HAP-1 (cell line): ENCODE measurements at regions not wholly inside any gene's neighbourhood (a gene's known extent, or its start where the extent isn't known, plus 50 kb on each side); places are given as distances from the start of the nearest gene placed in this dataset.
A peak's percentile ranks its signal among the peaks of the same experiment; 100 is the strongest.

ENCODE experiments used
- DNase-seq, 2 experiments: peaks; one replicate each; pipeline ENCODE4 v3.0.0-alpha.2; 2016 to 2020; ENCODE audit warnings: low spot score in 2 of 2
- H3K27me3 ChIP-seq: fragments of 250-450 bp; sonication (Bioruptor Pico); 2 replicates; pipeline ENCODE4 v1.5.1; 2020; ENCODE audit warnings: low read depth, mild to moderate bottlenecking, moderate library complexity
- H3K36me3 ChIP-seq: fragments of 250-450 bp; sonication (Bioruptor Pico); replicated peaks from 2 replicates; pipeline ENCODE4 v1.5.1; 2020; ENCODE audit warnings: mild to moderate bottlenecking
- H3K4me1 ChIP-seq: fragments of 250-450 bp; sonication (Bioruptor Pico); 2 replicates; pipeline ENCODE4 v1.5.1; 2020; ENCODE audit warnings: mild to moderate bottlenecking
- H3K4me3 ChIP-seq: fragments of 250-450 bp; sonication (Bioruptor Pico); 2 replicates; pipeline ENCODE4 v1.5.1; 2020; ENCODE audit warnings: mild to moderate bottlenecking, moderate library complexity
- H3K9me3 ChIP-seq: fragments of 250-450 bp; sonication (Bioruptor Pico); 2 replicates; pipeline ENCODE4 v1.5.1; 2020; ENCODE audit warnings: mild to moderate bottlenecking, moderate library complexity
- in situ Hi-C: fragments of 300-500 bp; cut with MboI; formaldehyde crosslinking; loops from 3 replicates; pipeline ENCODE4 v1.14.3; 2020; ENCODE audit warnings: low sequenced_read_pairs, inconsistent platforms, mixed read lengths

DNA sequence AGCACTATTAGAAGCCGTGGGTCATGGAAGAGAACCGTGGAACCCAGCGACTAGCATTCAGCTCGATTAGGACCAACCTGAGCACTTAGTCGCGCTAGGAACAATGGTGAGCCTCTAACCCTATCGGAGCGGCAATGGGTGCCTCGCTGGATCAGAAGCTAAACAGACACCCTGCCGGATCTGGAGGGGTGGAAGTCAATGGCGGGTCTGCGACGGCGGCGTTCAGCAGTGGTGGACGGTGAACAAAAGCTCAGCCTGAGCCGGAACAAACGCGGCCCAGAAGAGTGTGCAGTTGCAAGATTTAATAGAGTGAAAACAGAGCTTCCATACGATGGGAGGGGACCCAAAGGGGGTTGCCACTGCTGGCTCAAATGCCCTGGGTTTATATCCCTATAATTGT is 391.8 kb upstream of the DDI1 start:
- DNase-seq, result no peak
- in situ Hi-C loops, result no loop called here
- H3K4me1 ChIP-seq, result peaks cover 7% of the 10 kb centered on the region
- H3K9me3 ChIP-seq, result no peaks in the 10 kb centered on the region; the same call in 1 of the 2 replicates
- no peaks in the 10 kb centered on the region for H3K36me3 ChIP-seq
- H3K4me3 ChIP-seq, result no peak overlapping the region
- H3K27me3 ChIP-seq, result no peaks in the 10 kb centered on the region

- no peak for DNase-seq
- in situ Hi-C loops, result no loop called here
- Histone ChIP-seq H3K9me3 (peaks cover 4% of the 10 kb centered on the region), H3K36me3 (no peaks in the 10 kb centered on the region), H3K4me3 (no peak overlapping the region), H3K27me3 (no peaks in the 10 kb centered on the region), H3K4me1 (no peaks in the 10 kb centered on the region)
These were observed 388.4 kb upstream of the DDI1 start for GRCh38 chr11:103648054-103648453.

GRCh38 chr11:103648670-103649400 is 387.6 kb upstream of the DDI1 start:
- DNase-seq, result no peak
- in situ Hi-C loops, result no loop called here
- no peak overlapping the region for H3K4me3 ChIP-seq
- H3K4me1 ChIP-seq, result no peaks in the 10 kb centered on the region
- H3K36me3 ChIP-seq, result no peaks in the 10 kb centered on the region
- H3K27me3 ChIP-seq, result no peaks in the 10 kb centered on the region
- peaks cover 4% of the 10 kb centered on the region for H3K9me3 ChIP-seq

- in situ Hi-C loops, result no loop called here
- Histone ChIP-seq H3K27me3 (no peaks in the 10 kb centered on the region), H3K4me3 (no peak overlapping the region), H3K9me3 (peaks cover 4% of the 10 kb centered on the region), H3K36me3 (no peaks in the 10 kb centered on the region), H3K4me1 (no peaks in the 10 kb centered on the region)
- DNase-seq, result no peak
These were observed 387.0 kb upstream of the DDI1 start for GRCh38 chr11:103649401-103649895.

DNA sequence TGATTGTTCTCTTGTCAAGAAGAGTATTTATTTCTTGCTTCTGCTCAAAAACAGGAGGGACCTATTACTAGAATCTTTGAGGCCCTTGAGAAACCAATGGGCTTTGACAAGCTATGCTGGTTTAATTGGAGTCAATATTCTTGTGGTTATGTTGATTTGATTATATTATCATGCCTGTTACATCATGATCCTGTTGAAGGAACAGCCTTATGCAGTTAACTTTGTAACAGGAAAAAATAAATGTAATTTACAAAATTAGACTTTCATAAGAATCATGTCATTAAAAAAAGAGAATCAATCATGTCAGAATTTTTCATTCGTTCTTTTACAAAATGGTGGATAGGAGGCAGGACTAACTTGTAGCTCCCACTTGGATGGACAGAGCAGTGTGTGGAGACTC is 386.1 kb upstream of the DDI1 start:
- DNase-seq, result no peak
- no peak overlapping the region for H3K4me3 ChIP-seq
- in situ Hi-C loops, result no loop called here
- peaks cover 4% of the 10 kb centered on the region for H3K9me3 ChIP-seq
- no peaks in the 10 kb centered on the region for H3K27me3 ChIP-seq
- H3K36me3 ChIP-seq, result no peaks in the 10 kb centered on the region
- H3K4me1 ChIP-seq, result no peaks in the 10 kb centered on the region

- Histone ChIP-seq H3K36me3 (no peaks in the 10 kb centered on the region), H3K9me3 (peaks cover 4% of the 10 kb centered on the region), H3K4me1 (no peaks in the 10 kb centered on the region), H3K27me3 (no peaks in the 10 kb centered on the region), H3K4me3 (no peak overlapping the region)
- in situ Hi-C loops, result no loop called here
- no peak for DNase-seq
These were observed 385.0 kb upstream of the DDI1 start for GRCh38 chr11:103651341-103651998.

GRCh38 chr11:103652013-103652412 is 384.4 kb upstream of the DDI1 start:
- H3K4me1 ChIP-seq, result no peaks in the 10 kb centered on the region
- H3K36me3 ChIP-seq, result no peaks in the 10 kb centered on the region
- in situ Hi-C loops, result no loop called here
- no peak overlapping the region for H3K4me3 ChIP-seq
- H3K9me3 ChIP-seq, result peaks cover 4% of the 10 kb centered on the region
- no peaks in the 10 kb centered on the region for H3K27me3 ChIP-seq
- no peak for DNase-seq

DNA sequence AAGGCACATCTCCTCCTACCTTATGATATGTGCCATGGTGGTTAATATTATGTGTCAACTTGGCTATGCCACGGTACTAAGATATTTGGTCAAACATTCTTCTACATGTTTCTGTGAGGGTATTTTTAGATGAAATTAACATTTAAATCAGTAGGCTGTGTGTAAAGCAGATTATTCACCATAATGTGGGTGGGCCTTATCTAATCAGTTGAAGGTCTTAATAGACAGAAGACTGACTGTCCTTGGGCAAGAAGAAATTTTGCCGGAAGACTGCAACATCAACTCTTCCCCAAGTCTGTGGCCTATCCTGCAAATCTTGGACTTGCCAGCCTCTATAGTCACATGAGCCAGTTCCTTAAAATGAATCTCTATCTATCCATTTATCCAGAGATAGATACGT is 380.1 kb upstream of the DDI1 start:
- Histone ChIP-seq H3K4me3 (no peak overlapping the region), H3K27me3 (no peaks in the 10 kb centered on the region), H3K4me1 (no peaks in the 10 kb centered on the region), H3K36me3 (no peaks in the 10 kb centered on the region), H3K9me3 (peaks cover 4% of the 10 kb centered on the region)
- no peak for DNase-seq
- in situ Hi-C loops, result no loop called here

DNA sequence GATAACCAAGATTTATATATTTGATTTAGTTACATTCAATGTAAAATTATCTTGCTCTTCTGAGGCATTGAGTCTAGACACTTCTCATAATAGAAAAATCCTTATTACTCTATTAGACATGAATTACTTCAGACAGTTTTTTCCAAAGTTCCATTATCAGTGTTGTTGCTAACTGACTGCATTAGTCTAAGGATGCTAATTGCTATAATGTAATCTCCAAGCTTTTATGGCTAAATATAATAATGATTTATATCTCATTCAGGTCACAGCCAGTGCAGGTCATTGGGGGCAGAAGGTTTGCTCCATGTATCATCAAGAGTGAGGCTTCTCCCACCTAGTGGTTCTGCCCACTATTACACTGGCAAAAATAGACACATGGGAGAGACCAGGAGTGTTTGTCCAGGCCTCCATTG is 377.2 kb upstream of the DDI1 start:
- Histone ChIP-seq H3K36me3 (no peaks in the 10 kb centered on the region), H3K9me3 (no peaks in the 10 kb centered on the region), H3K27me3 (no peaks in the 10 kb centered on the region), H3K4me3 (no peak overlapping the region), H3K4me1 (no peaks in the 10 kb centered on the region)
- peak; percentile 14 to 31 for DNase-seq
- in situ Hi-C loops, result no loop called here

DNA sequence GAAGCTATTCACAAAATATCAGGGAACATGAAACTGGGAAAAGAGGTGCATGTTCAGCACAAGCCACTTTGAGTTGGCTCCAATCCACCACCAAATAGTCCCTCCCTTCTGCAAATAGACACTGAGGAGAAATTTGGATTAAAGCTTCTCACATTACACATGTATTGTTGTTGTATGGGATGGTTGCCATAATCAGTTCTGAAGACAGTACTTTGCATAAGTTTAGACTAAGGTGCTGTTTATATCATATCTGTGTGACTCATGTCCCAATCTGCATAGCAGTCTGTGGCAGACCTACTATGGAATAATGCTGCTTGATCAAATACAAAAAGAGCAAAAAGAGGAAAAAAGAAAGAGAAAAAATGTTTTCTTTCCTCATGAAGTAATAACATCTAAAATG is 376.7 kb upstream of the DDI1 start:
- in situ Hi-C loops, result no loop called here
- Histone ChIP-seq H3K4me1 (no peaks in the 10 kb centered on the region), H3K4me3 (no peak overlapping the region), H3K9me3 (no peaks in the 10 kb centered on the region), H3K27me3 (no peaks in the 10 kb centered on the region), H3K36me3 (no peaks in the 10 kb centered on the region)
- DNase-seq, result no peak

DNA sequence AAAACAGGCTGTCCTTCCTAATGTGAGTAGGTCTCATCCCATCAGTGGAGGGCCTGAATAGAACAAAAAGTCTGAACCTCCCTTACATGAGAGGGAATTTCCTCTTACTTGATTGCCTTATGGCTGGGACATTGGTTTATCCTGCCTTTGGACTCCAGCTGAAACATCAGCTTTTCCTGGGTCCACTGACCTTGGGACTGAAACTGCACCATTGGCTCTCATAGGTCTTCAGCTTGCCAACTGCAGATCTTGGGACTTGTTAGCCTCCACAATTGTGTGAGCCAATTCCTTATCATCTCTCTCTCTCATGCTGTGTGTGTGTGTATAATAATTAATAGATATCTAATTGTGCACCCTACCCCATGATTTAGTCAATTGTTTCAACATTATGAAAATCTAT is 375.3 kb upstream of the DDI1 start:
- DNase-seq, result no peak
- H3K36me3 ChIP-seq, result no peaks in the 10 kb centered on the region
- H3K4me3 ChIP-seq, result no peak overlapping the region
- in situ Hi-C loops, result no loop called here
- no peaks in the 10 kb centered on the region for H3K4me1 ChIP-seq
- no peaks in the 10 kb centered on the region for H3K9me3 ChIP-seq
- no peaks in the 10 kb centered on the region for H3K27me3 ChIP-seq

- Histone ChIP-seq H3K4me3 (no peak overlapping the region), H3K9me3 (no peaks in the 10 kb centered on the region), H3K36me3 (no peaks in the 10 kb centered on the region), H3K4me1 (no peaks in the 10 kb centered on the region), H3K27me3 (no peaks in the 10 kb centered on the region)
- no peak for DNase-seq
- in situ Hi-C loops, result no loop called here
These were observed 374.4 kb upstream of the DDI1 start for GRCh38 chr11:103661991-103662390.

DNA sequence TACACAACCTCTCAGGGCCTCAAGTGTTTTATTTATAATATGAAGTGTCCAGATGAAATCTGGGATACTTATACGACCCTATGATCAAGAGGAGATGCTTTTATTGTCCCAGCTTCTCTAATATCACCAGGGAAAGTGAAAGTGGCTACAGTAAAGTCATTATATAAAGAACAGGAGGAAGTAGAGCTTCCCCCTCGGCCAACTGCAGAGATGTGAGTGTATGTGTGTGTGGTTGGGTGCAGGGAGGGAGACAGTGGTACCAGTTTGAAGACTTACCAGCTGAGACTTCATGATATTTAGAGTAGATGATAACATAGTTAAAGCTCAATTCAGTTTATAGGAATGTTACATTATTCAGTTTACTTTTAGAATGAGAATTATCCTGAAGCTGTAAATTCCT is 373.6 kb upstream of the DDI1 start:
- DNase-seq, result no peak
- in situ Hi-C loops, result no loop called here

DNA sequence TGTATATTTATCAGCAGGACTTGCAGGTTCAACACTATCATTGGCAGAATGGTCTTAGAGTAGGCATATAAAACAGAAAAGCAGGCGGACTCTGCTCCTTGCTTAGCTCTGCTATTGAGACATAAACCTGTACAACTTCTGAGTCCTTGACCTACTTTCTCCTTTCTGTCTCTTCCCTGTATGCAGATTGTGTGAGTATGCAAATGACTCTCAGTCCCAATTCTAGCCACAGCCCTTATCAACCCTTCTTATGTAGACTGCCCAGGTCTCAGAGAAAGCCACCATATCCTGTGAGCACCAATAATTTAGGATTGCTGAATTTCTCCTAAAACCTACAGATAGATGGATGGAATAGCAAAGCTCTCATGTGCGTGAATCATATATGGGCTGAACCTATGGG is 367.6 kb upstream of the DDI1 start:
- H3K27me3 ChIP-seq, result no peaks in the 10 kb centered on the region
- H3K36me3 ChIP-seq, result no peaks in the 10 kb centered on the region
- H3K4me1 ChIP-seq, result no peaks in the 10 kb centered on the region
- H3K9me3 ChIP-seq, result no peaks in the 10 kb centered on the region
- no peak for DNase-seq
- no peak overlapping the region for H3K4me3 ChIP-seq
- in situ Hi-C loops, result no loop called here

More for the DNA sequence above, 373.6 kb upstream of the DDI1 start:
- Histone ChIP-seq H3K4me3 (no peak overlapping the region), H3K4me1 (no peaks in the 10 kb centered on the region), H3K36me3 (no peaks in the 10 kb centered on the region), H3K9me3 (no peaks in the 10 kb centered on the region), H3K27me3 (no peaks in the 10 kb centered on the region)
